ENCODE measurements at regions not wholly inside any gene's neighbourhood (a gene's known extent, or its start where the extent isn't known, plus 50 kb on each side); places are given as distances from the start of the nearest gene placed in this dataset.

DNA sequence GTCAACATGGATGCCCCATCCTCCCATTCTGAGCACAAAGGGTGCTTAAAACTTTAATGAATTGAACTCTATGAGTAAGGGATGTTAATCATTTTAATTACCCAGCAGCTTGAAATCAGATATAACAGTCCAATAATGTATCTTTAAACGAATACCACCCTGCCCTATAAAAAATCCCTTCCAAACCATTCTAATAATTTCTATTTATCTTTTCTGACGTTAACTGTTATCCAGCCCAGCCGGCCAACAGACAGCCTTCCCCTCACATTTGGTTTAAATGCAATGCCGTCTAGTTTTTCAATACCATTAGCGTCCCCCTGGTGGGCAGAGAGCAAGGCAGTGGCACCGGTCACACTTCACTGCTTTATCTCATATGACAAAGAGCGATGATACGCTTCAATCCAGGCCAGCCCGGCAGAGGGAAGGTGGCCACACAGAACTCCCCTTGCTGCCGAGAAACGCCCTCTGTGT, 402.2 kb upstream of the ZNF507 start:
- Histone ChIP-seq H3K9me3 (no peaks in the 10 kb centered on the region), H3K4me3 (no peak overlapping the region), H3K27ac (peak overlapping the region in 1 of 2 donors; percentile 61), H3K4me1 (replicated peaks) (no peaks in the 10 kb centered on the region), H3K36me3 (no peaks in the 10 kb centered on the region), H3K27me3 (replicated peaks; ENCODE audit: insufficient read depth) (no peaks in the 10 kb centered on the region)
- intact Hi-C loops (cut with DNase I): no loop called here
- TF ChIP-seq, protein P1, sequence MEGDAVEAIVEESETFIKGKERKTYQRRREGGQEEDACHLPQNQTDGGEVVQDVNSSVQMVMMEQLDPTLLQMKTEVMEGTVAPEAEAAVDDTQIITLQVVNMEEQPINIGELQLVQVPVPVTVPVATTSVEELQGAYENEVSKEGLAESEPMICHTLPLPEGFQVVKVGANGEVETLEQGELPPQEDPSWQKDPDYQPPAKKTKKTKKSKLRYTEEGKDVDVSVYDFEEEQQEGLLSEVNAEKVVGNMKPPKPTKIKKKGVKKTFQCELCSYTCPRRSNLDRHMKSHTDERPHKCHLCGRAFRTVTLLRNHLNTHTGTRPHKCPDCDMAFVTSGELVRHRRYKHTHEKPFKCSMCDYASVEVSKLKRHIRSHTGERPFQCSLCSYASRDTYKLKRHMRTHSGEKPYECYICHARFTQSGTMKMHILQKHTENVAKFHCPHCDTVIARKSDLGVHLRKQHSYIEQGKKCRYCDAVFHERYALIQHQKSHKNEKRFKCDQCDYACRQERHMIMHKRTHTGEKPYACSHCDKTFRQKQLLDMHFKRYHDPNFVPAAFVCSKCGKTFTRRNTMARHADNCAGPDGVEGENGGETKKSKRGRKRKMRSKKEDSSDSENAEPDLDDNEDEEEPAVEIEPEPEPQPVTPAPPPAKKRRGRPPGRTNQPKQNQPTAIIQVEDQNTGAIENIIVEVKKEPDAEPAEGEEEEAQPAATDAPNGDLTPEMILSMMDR (IDR thresholded peaks at IDR 0.05): no peak
- TF ChIP-seq POLR2A (IDR thresholded peaks at IDR 0.05): no peak
- no peak for TF ChIP-seq POLR2AphosphoS5 (IDR thresholded peaks at IDR 0.05)
- DNase-seq (ENCODE audit: low spot score): peak; percentile 17
- WGBS: 19% methylated on average over 11 of the region's 11 CpGs

DNA sequence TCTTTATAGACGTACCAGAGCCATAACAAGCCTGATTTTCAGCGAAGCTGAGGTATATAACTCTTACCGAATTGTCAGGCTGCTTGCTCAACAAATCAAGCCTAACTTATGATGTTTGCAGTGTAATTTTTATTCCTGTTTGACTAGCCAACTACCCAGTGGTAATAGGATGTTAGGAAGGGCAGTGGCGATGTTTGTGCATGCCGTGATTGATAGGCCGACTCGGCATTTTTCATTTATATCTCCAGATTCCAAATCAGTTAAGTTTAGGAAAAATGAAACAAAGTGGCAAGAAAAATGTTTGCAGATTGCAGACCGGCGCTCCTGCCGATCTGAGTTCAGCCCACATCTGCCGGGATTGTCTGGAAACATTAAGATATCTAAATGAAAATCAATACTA, 401.6 kb upstream of the ZNF507 start:
- intact Hi-C loops (cut with DNase I): no loop called here
- peak; percentile 10 for DNase-seq (ENCODE audit: low spot score)
- Histone ChIP-seq H3K36me3 (no peaks in the 10 kb centered on the region), H3K9me3 (no peaks in the 10 kb centered on the region), H3K4me1 (replicated peaks) (no peaks in the 10 kb centered on the region), H3K27ac (peak overlapping the region in 1 of 2 donors; percentile 61), H3K27me3 (replicated peaks; ENCODE audit: insufficient read depth) (no peaks in the 10 kb centered on the region), H3K4me3 (no peak overlapping the region)
- TF ChIP-seq, protein P1 (IDR thresholded peaks at IDR 0.05): no peak
- TF ChIP-seq POLR2A (IDR thresholded peaks at IDR 0.05) (no peak), POLR2AphosphoS5 (IDR thresholded peaks at IDR 0.05) (peak; percentile 26)
- WGBS: 17% methylated on average over 11 of the region's 11 CpGs

GRCh38 chr19:31944326-31944725, 401.1 kb upstream of the ZNF507 start:
- TF ChIP-seq, protein P1 (IDR thresholded peaks at IDR 0.05): no peak
- TF ChIP-seq POLR2A (IDR thresholded peaks at IDR 0.05) (no peak), POLR2AphosphoS5 (IDR thresholded peaks at IDR 0.05) (no peak)
- Histone ChIP-seq H3K36me3 (no peaks in the 10 kb centered on the region), H3K27me3 (replicated peaks; ENCODE audit: insufficient read depth) (no peaks in the 10 kb centered on the region), H3K9me3 (no peaks in the 10 kb centered on the region), H3K4me3 (no peak overlapping the region), H3K27ac (no peak overlapping the region), H3K4me1 (replicated peaks) (no peaks in the 10 kb centered on the region)
- no peak for DNase-seq (ENCODE audit: low spot score)
- WGBS: 54% methylated on average over 3 of the region's 3 CpGs
- intact Hi-C loops (cut with DNase I): no loop called here

- Histone ChIP-seq H3K9me3 (no peaks in the 10 kb centered on the region), H3K4me3 (no peak overlapping the region), H3K36me3 (no peaks in the 10 kb centered on the region), H3K27ac (no peak overlapping the region), H3K27me3 (replicated peaks; ENCODE audit: insufficient read depth) (no peaks in the 10 kb centered on the region), H3K4me1 (replicated peaks) (no peaks in the 10 kb centered on the region)
- DNase-seq (ENCODE audit: low spot score): no peak
- WGBS: 61% methylated on average over 4 of the region's 4 CpGs
- intact Hi-C loops (cut with DNase I): no loop called here
- TF ChIP-seq, protein P1 (IDR thresholded peaks at IDR 0.05): no peak
- no peak for TF ChIP-seq POLR2AphosphoS5 (IDR thresholded peaks at IDR 0.05)
- no peak for TF ChIP-seq POLR2A (IDR thresholded peaks at IDR 0.05)
Observed at GRCh38 chr19:31946491-31946890, 398.9 kb upstream of the ZNF507 start.

DNA sequence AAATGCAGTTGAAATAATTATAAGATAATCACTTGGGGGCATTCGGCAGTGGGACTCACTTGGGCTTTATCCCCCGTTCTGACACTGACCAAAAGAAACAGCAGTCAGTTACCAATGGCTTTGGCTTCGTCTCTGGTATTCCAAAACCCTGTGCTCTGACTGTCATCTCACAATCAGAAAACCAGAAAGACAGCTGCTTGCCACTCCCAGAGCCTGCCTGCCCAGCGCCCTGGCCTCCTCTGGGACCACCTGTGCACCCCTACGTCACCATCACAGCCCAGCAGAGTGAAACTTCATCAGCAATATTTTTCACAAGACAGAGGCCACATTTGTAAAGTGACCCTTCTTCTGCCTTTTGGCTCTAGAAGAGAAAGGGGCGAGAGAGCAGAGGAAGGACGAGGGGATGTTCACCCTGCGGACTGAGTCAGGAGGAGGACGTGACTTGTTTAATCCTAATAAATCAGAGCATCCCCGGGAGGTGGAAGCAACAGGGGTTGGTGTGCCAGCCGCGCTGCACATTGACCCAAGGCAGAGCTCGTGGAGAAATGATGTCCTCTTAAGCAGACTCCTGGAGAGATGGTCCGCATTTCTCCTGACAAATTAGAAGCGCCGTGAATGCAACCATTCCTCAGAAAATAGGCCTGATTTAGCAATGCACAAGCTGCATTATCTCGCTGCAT, 397.8 kb upstream of the ZNF507 start:
- no peak for DNase-seq (ENCODE audit: low spot score)
- no peaks in the 10 kb centered on the region for H3K4me1 ChIP-seq (replicated peaks)
- H3K36me3 ChIP-seq: no peaks in the 10 kb centered on the region
- H3K4me3 ChIP-seq: no peak overlapping the region
- WGBS: 93% methylated on average over 17 of the region's 17 CpGs
- TF ChIP-seq POLR2A (IDR thresholded peaks at IDR 0.05) (no peak), POLR2AphosphoS5 (IDR thresholded peaks at IDR 0.05) (no peak)
- TF ChIP-seq, protein P1 (IDR thresholded peaks at IDR 0.05): no peak
- intact Hi-C loops (cut with DNase I): no loop called here
- no peak overlapping the region for H3K27ac ChIP-seq
- no peaks in the 10 kb centered on the region for H3K27me3 ChIP-seq (replicated peaks; ENCODE audit: insufficient read depth)
- H3K9me3 ChIP-seq: no peaks in the 10 kb centered on the region
